Colonic mucosa (tissue), 4 donors: ENCODE measurements at regions not wholly inside any gene's neighbourhood (a gene's known extent, or its start where the extent isn't known, plus 50 kb on each side); places are given as distances from the start of the nearest gene placed in this dataset.

Experiments
- DNase-seq: peaks from one replicate; pipeline ENCODE4 v3.0.0-alpha.2; 2020
- H3K27ac ChIP-seq: fragments of 200-600 bp; one replicate; pipeline ENCODE4 v1.8.0; 2021
- H3K27me3 ChIP-seq: fragments of 200-600 bp; one replicate; pipeline ENCODE4 v1.8.0; 2021
- H3K36me3 ChIP-seq: fragments of 200-600 bp; one replicate; pipeline ENCODE4 v1.8.0; 2021
- H3K4me1 ChIP-seq: fragments of 200-600 bp; one replicate; pipeline ENCODE4 v1.8.0; 2021; ENCODE audit warnings: mild to moderate bottlenecking
- H3K4me3 ChIP-seq: fragments of 200-600 bp; one replicate; pipeline ENCODE4 v1.8.0; 2021
- H3K9ac ChIP-seq, 2 donors: one replicate each; pipeline ENCODE4 v1.7.0; 2013; ENCODE audit warnings: control low read depth in 2 of 2, low read depth in 2 of 2, low read length in 2 of 2
- H3K9me3 ChIP-seq: fragments of 200-600 bp; one replicate; pipeline ENCODE4 v1.8.0; 2021
- CTCF ChIP-seq: fragments of 200-600 bp; IDR thresholded peaks from one replicate; pipeline ENCODE4 v1.8.0; 2022; ENCODE audit warnings: antibody characterized with exemption, mild to moderate bottlenecking
- intact Hi-C: fragments of 100-400 bp; cut with DNase I; formaldehyde crosslinking; loops from one replicate; pipeline ENCODE4 v1.14.1; 2022
- donor health status: healthy.
- donor health status: DM: no; HTN: no; CAD: no.
- donor health status: DM: no; HTN: no; CAD: no.

GRCh38 chr4:59068722-59069418 is 1958.7 kb upstream of the IGFBP7 start:
- Histone ChIP-seq H3K4me3 (no peak overlapping the region), H3K4me1 (no peaks in the 10 kb centered on the region), H3K27me3 (no peaks in the 10 kb centered on the region), H3K27ac (no peak overlapping the region), H3K9ac (no peak overlapping the region), H3K36me3 (no peaks in the 10 kb centered on the region), H3K9me3 (no peaks in the 10 kb centered on the region)
- DNase-seq = no peak
- TF ChIP-seq CTCF = no peak
- intact Hi-C loops = no loop called here

GRCh38 chr4:59086410-59086809 is 1976.2 kb upstream of the IGFBP7 start:
- no peak for DNase-seq
- Histone ChIP-seq H3K9ac (no peak overlapping the region), H3K4me1 (no peaks in the 10 kb centered on the region), H3K4me3 (no peak overlapping the region), H3K9me3 (no peaks in the 10 kb centered on the region), H3K36me3 (no peaks in the 10 kb centered on the region), H3K27me3 (no peaks in the 10 kb centered on the region), H3K27ac (no peak overlapping the region)
- intact Hi-C loops = no loop called here
- TF ChIP-seq CTCF = no peak

GRCh38 chr4:59091146-59092142 is 1981.3 kb upstream of the IGFBP7 start:
- Histone ChIP-seq H3K9me3 (no peaks in the 10 kb centered on the region), H3K36me3 (no peaks in the 10 kb centered on the region), H3K27me3 (no peaks in the 10 kb centered on the region), H3K4me3 (no peak overlapping the region), H3K9ac (no peak overlapping the region), H3K27ac (no peak overlapping the region), H3K4me1 (no peaks in the 10 kb centered on the region)
- no peak for DNase-seq
- intact Hi-C loops = no loop called here
- TF ChIP-seq CTCF = no peak

- Histone ChIP-seq H3K27ac (no peak overlapping the region), H3K9ac (no peak overlapping the region), H3K36me3 (no peaks in the 10 kb centered on the region), H3K9me3 (no peaks in the 10 kb centered on the region), H3K4me1 (no peaks in the 10 kb centered on the region), H3K27me3 (no peaks in the 10 kb centered on the region), H3K4me3 (no peak overlapping the region)
- no peak for TF ChIP-seq CTCF
- intact Hi-C loops = no loop called here
- no peak for DNase-seq
Measured at GRCh38 chr4:59094505-59094904, 1984.3 kb upstream of the IGFBP7 start.

GRCh38 chr4:59102311-59102710 is 1992.1 kb upstream of the IGFBP7 start:
- DNase-seq = no peak
- no peaks in the 10 kb centered on the region for H3K9me3 ChIP-seq
- no peaks in the 10 kb centered on the region for H3K36me3 ChIP-seq
- H3K9ac ChIP-seq = no peak overlapping the region
- no peak overlapping the region for H3K27ac ChIP-seq
- intact Hi-C loops = no loop called here
- no peak overlapping the region for H3K4me3 ChIP-seq
- no peaks in the 10 kb centered on the region for H3K27me3 ChIP-seq
- no peak for TF ChIP-seq CTCF
- H3K4me1 ChIP-seq = no peaks in the 10 kb centered on the region
